ENCODE measurements at regions not wholly inside any gene's neighbourhood (a gene's known extent, or its start where the extent isn't known, plus 50 kb on each side); places are given as distances from the start of the nearest gene placed in this dataset.

DNA sequence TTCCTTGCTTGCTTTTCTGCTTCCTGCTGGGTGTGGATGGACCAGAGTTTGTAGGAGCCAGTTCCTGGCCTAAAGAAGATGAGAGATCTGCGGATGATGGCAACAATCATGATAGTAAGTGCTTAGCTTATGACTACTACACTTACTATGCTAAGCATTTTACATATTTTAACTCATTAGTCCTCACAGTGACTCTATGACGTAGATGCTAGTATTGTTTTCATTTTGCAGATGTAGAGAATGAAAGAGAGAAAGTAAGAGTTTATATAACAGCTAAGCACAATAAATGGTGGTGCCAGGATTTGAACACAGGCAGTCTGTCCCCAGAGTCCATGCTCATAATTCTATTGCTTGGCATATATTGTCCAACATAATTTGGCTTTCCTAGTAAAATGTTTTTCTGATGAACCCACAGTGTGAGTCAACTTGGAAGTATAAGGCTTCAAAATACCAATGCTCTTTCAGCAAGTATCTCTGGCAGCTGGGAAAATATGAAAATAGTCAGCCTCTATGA is 363.2 kb upstream of the DDHD1 start:
- DNase-seq (ENCODE audit: low spot score), result no peak

DNA sequence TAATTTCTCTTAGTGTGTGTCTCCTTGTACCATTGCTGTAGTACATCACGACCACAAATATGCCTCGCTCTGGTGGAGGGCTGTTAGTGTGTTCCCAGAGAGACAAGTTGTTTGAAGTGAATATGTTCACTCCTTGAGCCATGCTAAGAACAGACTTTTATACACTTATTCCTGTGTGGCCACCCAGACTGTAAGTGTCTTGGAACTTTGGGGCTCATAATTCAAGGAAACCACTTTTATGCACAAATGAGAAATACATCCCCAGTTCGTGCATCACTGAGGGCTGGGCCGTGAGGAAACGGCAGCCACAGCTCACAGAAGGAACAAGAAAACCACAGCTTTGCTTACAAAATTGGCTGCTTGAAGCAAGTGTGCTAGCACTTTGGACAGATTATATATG is 362.2 kb upstream of the DDHD1 start:
- no peak for DNase-seq (ENCODE audit: low spot score)

DNA sequence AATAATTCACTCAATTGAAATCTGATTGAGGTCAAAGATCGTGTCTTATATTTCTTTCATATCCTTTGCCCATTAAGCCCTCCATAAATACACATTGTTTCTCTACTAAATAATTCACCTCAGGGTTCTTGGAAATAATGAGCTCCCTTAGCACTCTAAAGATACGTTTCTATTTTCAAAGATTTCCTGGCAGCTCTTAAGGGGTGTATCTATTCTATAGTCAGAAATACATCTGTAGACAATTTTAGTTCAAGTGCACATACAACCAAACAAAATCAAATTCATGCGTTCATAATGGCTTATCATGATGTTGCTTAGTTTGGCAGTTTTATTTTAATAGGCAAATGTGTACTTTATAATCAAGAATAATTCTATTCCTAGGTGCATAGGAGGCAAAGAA is 361.1 kb upstream of the DDHD1 start:
- DNase-seq (ENCODE audit: low spot score), result no peak

DNA sequence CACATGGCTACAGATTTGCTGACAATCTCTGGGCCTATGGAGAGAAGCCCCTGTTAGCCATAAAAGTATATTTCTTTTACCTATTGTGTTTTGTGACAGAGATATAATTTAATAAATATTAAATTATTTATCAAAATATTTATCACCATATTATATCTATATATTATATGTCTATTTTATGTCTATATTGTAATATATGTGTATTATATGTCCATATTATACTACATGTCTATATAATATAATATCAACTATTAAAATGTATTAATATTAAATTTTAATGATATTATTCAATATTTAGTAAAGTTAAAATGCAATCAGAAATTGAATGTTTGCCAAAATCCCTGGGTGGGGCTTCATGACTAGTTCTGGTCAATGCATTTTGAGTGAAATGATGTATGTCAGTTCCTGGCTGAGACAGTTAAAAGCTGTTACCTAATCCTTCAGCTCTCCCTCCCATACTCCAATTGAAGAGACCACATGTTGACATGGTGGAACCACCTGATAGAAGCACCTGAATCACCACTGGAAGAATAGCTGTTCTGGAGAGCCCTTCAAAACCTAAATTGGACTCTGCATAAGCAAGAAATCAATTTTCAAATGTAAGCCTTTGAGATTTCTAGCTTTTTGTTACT is 357.3 kb upstream of the DDHD1 start:
- DNase-seq (ENCODE audit: low spot score), result no peak

DNA sequence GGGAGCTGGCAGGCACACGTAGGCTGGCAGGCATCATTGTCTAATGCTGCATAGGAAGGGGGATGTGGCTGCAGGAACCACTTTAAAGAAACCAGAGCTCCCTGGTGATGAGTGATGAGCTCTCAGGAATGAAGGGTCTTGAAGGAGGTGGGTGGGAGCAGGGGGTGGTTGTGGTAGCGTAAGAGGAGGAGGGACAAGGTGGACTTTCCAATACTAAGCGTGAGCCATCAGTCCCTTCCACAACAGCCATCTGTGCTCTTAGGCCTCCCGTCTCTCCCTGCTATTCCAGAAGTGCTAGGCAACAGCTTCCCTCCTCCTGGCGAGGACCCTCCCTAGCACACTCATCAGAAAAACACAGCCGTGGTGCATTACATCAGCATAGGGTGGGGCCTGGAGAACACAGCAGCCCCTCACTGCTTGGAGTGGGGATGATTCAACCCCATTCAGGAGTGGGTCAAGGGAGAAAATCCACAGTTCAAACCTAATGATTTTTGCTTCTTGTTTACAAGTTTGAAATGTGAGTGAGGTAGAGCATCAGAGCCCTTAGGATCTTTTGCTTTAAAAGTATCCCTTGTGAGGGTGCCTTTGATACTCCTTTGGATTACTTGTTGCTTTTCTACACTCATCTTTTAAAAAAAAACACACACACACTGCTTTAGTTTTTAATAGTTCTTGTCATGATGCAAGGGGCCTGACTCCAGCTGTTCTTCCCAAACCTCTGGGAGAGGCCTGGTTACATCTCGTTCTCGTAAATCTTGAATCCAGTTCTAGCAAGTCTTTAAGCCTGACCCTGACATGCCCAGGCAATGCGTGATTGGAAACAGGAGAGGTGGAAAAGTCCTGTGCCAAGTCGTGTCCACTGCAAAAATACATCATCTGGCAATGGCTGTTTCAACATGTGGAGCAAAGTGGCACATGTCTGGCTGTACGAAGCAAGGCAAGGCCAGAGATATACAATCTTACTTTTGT is 356.4 kb upstream of the DDHD1 start:
- no peak for DNase-seq (ENCODE audit: low spot score)

DNA sequence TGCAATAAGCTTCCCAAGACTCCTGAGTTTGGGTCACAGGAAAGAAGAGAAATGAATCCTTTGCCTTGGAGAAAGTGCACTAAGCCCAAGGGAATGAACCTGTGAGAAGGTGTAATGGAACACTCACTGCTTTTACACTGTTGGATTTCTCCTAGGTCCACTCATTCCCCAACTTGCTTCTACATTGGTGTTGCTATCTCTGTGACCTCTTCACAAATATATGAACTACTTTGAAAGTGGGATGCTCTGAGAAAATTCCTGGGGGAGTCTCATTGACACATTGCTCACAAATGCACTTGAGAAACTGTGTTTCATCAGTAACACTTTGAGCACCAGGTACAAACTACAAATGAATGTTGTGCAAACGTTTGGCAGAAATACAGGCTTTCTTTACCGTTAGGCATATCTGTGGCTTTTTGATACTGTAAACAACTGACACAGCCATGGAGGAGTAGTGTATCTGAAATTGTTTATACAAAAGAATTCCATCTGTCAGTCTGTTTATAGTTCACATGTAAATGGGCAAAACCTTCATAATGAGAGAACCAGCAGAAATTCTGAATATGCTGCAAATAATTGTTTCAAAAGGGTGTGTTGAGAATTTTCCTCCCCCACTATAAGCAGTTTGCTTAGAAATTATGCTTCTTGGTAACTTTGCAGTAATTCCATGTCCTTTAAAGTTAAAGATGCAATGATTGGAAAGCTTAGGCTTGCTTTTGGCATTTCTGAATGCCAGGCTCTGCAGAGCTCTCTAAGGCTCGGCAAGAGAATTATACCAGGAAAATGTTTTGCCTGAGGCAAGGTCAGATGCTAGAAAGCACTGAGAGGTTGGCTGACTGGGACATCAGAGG is 348.5 kb upstream of the DDHD1 start:
- DNase-seq (ENCODE audit: low spot score), result no peak

DNA sequence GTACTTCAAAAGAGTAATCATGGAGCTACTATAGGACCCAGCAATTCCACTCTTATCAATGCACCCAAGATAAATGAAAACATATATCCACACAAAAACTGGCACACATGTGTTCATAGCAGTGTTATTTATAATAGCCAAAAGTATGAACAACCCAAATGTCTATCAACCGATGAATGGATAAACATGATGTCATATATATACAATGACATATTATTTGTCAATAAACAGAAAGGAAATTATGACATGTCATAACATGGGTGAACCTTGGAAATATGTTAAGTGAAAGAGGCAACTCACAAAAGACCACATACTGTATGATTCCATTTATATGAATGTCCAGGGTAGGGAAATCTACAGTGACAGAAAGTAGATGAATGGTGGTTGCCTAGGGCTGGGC is 347.1 kb upstream of the DDHD1 start:
- no peak for DNase-seq (ENCODE audit: low spot score)

DNA sequence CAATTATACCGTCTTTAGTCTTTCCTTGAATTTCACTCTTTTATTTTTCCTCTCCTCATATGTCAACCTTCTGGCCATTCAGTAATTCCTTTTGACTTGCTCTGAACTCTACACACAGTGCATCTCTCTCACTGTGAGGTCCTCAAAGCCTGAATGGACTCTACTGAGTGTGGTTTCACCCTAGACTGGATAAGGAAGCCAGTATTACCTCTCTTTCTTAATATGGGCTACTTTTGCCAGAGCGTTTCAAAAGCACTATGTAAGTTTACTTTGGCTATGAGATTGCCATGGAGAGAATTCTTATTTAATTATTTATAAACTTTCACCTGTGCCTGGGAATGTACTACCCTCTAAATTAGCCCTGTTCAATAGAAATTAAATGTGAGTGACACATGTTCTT is 343.5 kb upstream of the DDHD1 start:
- no peak for DNase-seq (ENCODE audit: low spot score)

DNA sequence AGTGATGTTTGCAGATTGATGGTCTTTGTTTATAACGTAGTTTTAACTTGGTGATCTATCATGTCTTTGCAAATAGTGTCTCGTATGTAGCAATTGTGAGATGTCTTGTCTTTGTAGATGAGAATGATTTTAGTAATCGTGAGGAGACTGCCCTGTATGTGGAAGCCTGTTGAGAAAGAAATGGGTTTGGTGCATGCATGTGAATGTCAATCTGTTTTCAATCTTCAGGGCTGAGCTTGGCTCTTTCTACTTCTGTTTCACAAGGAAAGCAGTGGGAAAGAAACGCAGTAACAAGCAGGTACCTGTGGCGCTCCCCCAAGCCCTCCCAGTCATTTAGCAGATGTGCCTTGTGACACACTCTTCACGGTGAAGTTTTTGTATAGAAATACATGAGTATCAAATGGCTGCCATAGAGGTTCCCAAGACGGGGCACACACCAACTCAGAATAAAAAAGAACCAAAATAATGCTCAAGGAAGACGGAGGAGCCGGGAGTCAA is 342.8 kb upstream of the DDHD1 start:
- DNase-seq (ENCODE audit: low spot score), result no peak

DNA sequence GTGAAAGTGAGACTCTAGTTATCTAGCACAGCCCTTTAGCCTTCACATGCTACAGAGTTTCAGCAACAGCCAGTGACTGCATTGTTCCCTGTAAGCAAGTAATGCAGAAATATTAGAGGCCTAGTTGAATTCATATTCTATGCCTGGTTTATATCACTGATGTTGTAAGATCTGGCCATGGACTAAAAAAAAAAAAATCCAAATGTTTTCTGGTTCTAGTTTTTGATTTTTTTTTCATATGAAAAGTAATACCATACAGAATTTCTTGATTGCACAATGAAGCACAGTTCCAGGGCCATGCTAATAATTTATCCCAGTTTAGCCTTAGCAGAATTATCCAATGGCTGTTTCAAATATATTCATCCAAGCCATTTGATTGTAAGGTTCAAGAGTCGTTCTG is 341.5 kb upstream of the DDHD1 start:
- DNase-seq (ENCODE audit: low spot score), result no peak

DNA sequence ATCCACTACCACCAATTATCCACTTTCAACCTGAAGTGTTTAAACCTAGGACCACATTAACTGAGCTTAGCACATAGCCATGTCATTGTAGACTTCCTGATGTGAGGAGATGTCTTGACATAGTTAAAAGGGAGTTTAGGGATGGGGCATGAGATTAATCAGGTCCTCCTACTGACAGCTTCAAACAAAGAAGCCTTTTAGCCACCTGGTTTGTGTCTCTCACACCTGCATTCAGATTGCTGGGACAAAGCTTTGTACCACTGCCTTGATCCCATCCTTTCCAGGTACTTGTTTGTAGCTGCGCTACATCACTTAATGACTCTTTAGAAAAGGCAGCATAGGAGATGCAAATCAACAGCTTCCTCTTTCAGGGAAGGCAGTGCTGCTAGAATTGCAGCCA is 340.7 kb upstream of the DDHD1 start:
- DNase-seq (ENCODE audit: low spot score), result no peak

DNA sequence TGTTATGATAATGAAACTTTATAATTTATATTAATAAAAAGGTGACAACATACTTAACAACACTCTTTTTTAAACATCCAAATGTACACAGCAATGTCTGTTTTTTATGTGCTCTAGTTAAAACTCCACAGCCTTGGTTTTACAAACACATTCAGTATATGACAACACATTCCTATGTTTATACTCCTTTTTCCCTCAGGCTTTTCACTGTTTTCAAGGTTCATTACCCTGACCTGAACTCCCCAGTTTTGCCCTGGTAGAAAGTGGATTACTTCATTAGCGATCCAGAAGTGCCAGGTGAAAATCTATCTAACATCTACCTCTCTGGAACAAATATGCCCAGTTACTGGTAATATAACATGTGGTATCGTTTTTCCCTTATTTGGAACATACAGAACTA is 340.2 kb upstream of the DDHD1 start:
- DNase-seq (ENCODE audit: low spot score), result no peak

DNA sequence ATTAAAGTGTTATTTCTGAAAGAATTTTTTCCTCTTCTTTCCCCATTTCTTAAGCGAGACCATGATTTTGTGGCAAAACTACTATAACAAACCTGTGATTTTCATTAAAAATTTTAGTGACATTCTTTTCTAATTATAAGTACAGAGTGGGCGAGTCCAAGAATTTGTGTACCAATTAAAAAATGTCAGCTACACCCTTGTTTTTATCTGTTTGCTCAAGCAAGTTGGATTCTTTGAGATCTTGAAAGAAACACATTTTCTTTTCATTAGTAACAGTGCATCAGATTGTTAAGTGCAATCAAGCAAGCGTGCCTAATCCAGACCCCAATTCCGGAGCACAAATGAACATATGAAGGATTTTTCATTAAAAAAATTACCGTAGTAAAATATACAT is 338.8 kb upstream of the DDHD1 start:
- no peak for DNase-seq (ENCODE audit: low spot score)

DNA sequence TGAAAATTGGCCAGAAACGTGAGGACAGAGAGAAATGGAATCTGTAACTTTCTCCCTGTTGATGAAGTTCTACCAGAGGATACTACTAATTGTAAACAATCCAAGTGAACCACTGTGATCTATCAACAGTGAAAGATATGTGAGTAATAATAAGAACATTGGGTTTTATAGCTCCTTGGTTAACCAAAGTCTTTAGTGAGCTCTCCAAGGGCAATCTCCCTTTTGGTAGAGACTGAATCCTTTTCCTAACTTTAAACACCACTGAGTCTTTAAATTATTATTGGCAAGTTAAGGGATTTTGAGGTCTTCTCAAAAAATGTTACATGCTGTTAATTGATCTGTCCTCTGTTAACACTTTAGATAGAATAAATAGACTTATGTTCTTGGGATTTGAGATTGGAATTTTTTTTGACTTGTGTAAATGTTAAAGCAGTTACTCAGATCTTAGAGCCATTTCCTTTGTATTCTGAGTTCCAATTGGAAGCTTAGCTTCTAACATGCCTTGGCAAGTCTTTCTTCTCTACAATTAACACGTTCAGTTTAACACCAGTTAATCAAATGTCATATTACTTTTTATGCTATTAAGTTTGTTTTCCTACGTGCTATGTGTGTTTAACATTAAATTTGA is 338.2 kb upstream of the DDHD1 start:
- no peak for DNase-seq (ENCODE audit: low spot score)

DNA sequence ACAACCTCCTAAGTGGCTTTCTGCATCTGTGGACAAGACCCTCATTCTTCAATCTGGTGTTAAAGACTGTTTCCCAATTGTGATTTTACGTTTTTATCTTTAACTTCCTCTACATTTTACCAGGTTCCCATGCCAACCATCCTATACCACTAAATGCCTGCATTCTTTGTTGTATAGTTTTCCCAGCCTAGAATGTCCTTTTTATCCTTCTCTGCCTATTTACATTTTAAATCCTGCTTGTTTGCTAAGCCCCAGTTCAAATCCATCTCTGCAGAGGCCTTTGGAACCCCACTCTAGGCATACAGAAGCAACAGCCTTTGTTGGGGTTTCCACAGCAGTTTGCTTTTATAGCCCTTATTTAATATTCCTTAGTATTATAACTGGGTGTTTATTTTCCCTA is 325.1 kb upstream of the DDHD1 start:
- DNase-seq (ENCODE audit: low spot score), result no peak

DNA sequence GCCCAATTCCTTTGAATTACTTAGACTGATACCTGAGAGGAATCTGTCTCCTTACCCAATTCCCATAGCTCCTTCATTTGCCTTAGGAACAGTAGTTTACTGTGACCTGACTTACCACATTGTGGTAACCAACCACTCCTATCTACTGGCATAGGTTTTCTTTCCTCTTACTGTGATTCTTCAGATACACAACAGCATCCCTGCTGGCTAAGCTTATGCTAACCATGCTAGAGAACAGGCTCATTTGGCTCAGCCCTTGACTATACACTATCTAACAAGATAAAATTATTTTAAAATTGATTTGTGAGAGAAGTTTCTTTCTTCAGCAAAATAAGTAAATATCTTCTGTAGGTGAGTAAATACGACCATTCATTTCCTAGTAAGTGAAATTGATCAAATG is 320.4 kb upstream of the DDHD1 start:
- DNase-seq (ENCODE audit: low spot score), result no peak

DNA sequence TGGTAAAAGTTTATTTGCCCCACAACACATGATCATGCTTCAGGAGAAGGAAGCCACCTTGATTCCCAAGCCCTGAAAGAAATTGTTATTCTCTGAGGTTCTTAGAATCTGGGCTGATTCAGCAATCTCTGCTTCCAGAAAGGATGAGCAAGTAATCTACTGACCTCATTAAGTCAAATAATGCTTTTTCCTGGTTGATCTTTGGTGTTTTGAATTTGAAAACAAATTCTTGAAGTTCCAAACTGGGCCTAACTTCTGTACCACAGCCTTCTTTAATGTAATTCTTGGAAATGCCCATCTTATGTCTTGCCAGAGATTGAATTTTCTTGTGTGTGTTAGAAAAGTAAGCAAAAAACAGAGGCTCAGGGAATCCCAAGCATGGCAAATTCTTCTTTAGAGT is 319.2 kb upstream of the DDHD1 start:
- DNase-seq (ENCODE audit: low spot score), result no peak

DNA sequence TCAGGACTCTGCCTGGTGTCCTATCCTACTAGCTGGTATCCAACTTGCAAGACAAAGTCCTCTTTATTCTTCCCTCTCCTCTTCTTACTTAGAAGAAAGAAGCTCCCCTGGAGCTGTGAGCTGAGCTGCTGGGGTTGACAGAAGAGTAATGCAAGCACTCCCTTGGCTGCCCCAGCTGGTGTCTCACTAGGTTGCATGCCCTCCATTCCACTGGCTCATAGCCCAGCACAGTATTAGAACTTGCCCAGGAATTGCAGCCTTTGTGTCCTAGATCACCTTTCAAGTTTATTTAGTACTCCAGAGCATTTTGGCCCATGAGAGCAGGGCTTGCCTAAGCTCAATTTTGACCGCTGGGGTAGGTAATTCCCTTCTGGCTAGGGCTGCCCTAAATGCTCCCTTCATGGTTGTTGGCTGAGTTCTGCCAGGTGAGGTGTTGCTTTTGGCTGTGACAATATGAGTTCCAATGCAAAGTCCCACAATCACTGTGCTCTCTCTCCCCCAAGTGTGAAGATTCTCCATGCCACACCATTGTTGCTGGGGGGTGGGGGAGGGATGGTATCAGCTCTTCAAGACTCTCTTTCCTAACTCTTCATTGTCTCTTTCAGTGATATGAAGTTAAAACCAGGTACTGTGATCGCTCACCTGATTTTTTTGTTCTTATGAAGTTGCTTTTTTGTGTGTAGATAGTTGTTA is 317.4 kb upstream of the DDHD1 start:
- no peak for DNase-seq (ENCODE audit: low spot score)

DNA sequence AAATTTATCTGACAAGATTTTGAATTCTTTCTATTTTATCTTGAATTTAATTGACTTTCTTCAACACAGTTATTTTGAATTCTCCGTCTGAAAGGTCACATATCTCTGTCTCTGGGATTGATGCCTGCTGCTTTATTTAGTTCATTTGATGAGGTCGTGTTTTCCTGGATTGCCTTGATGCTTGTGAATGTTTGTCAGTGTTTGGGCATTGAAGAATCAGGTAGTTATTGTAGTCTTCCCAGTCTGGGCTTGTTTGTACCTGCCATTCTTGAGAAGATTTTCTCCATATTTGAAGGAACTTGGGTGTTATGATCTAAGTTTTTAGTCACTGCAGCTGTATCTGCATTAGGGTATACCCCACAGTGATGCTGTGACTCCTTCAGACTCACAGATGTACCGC is 315.8 kb upstream of the DDHD1 start:
- DNase-seq (ENCODE audit: low spot score), result no peak

DNA sequence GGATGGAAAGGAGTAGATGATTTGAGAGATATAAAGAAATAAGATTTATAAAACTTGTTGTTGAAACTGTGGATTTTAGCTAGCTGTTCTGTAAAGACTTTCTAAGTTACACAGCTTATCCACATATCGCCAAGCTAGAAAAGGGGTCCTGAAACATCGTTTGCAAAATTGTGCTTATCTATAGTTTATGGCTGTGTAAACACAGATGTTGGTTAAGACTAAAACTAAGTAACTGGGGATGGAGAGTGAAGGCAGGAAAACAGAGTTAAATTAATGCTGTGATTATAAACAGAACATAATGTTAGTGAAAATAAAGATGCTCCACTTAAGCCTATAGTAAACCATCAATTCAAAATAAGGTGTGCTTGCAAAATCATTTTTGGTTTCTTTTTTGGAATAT is 311.3 kb upstream of the DDHD1 start:
- DNase-seq (ENCODE audit: low spot score), result no peak

Measured in ecto neural progenitor cell (in vitro differentiated cells).